HCT116 (cell line): ENCODE measurements at regions not wholly inside any gene's neighbourhood (a gene's known extent, or its start where the extent isn't known, plus 50 kb on each side); places are given as distances from the start of the nearest gene placed in this dataset.

Source experiments
- ATAC-seq: fragments of 200-7000 bp; cut with Tn5 transposase; 2 replicates; pipeline ENCODE4 v1.9.1; 2020; ENCODE audit warnings: mild to moderate bottlenecking, moderate library complexity
- BruUV-seq: library from RNA; stranded (reverse); fragments of 400-500 nt; replicated peaks from 2 replicates; lab custom pipeline; 2021; lab: Mats Ljungman, UMichigan
- CTCF ChIA-PET: fragments of 300-600 bp; sonication (Branson Sonifier 250); formaldehyde crosslinking; loops from one replicate; lab custom pipeline; 2021; ENCODE audit warnings: antibody characterized with exemption; lab: Charles Lee
- POLR2A ChIA-PET: fragments of 300-600, 350-600 bp; sonication (Branson Sonifier 250); formaldehyde crosslinking; loops from one replicate; lab custom pipeline; 2021; ENCODE audit warnings: antibody characterized with exemption; lab: Charles Lee
- RAD21 ChIA-PET, 2 experiments: fragments of 300-600 bp; sonication (Branson Sonifier 250); formaldehyde crosslinking; loops; one replicate each; lab custom pipeline; 2023; ENCODE audit warnings: low total read pairs in 2 of 2; ENCODE audit not compliant: uncharacterized antibody in 2 of 2, unreplicated experiment in 2 of 2, low non-redundant PET in 1 of 2; lab: Charles Lee
- DNase-seq: peaks from one replicate; pipeline ENCODE4 v3.0.0-alpha.2; 2010; ENCODE audit warnings: low read depth, low spot score
- H2AFZ ChIP-seq: fragments of 200-600 bp; shearing (Covaris generic), sonication (generic); 2 replicates; pipeline ENCODE4 v1.6.1; 2017; ENCODE audit warnings: low read depth, mixed run types, mixed read lengths, antibody characterized with exemption, low read length; ENCODE audit not compliant: poor library complexity, severe bottlenecking
- H3K27ac ChIP-seq: 2 replicates; pipeline ENCODE4 v1.5.1; 2012; ENCODE audit warnings: low read depth, low read length
- H3K27me3 ChIP-seq: fragments of 200-600 bp; sonication (generic); 2 replicates; pipeline ENCODE4 v1.6.1; 2016; ENCODE audit warnings: mixed run types, low read length, mixed read lengths; ENCODE audit not compliant: insufficient read depth
- H3K36me3 ChIP-seq, 2 experiments: fragments of 200-500 bp in 1 of 2; fragments of 200-600 bp in 1 of 2; sonication (Bioruptor generic) in 1 of 2; sonication (generic) in 1 of 2; 2 replicates each; pipeline versions ENCODE4 v1.5.1 to v1.6.1; 2014 to 2016; ENCODE audit warnings: low read length in 2 of 2, inconsistent platforms in 1 of 2, mixed read lengths in 1 of 2, mixed run types in 1 of 2; ENCODE audit not compliant: insufficient read depth in 2 of 2, control insufficient read depth in 1 of 2
- H3K4me1 ChIP-seq, 2 experiments: fragments of 200-600 bp in 1 of 2; sonication (generic) in 1 of 2; 2 replicates each; pipeline versions ENCODE4 v1.5.1 to v1.6.1; 2012 to 2017; ENCODE audit warnings: low read length in 2 of 2, inconsistent platforms in 1 of 2, mild to moderate bottlenecking in 1 of 2, mixed read lengths in 1 of 2, mixed run types in 1 of 2, moderate library complexity in 1 of 2; ENCODE audit not compliant: insufficient read depth in 2 of 2, control insufficient read depth in 1 of 2
- H3K4me2 ChIP-seq: fragments of 200-600 bp; sonication (generic); 2 replicates; pipeline ENCODE4 v1.6.1; 2017; ENCODE audit warnings: mixed run types, low read length, mixed read lengths
- H3K4me3 ChIP-seq, 2 experiments: fragments of 200-600 bp in 1 of 2; sonication (generic) in 1 of 2; replicated peaks in 1 of 2; 2 replicates each; pipeline ENCODE4 v1.5.1; 2011 to 2016; ENCODE audit warnings: low read length in 2 of 2, control low read depth in 1 of 2, low read depth in 1 of 2, mild to moderate bottlenecking in 1 of 2, mixed read lengths in 1 of 2, mixed run types in 1 of 2
- H3K79me2 ChIP-seq: fragments of 200-600 bp; sonication (generic); 2 replicates; pipeline ENCODE4 v1.6.1; 2017; ENCODE audit warnings: mild to moderate bottlenecking, mixed run types, low read length, moderate library complexity, mixed read lengths; ENCODE audit not compliant: insufficient read depth
- H3K9ac ChIP-seq: fragments of 200-600 bp; sonication (generic); 2 replicates; pipeline ENCODE4 v1.6.1; 2016; ENCODE audit warnings: low read length, mixed read lengths
- H3K9me2 ChIP-seq: fragments of 200-600 bp; sonication (generic), shearing (Covaris generic); 2 replicates; pipeline ENCODE4 v1.6.1; 2017; ENCODE audit warnings: mixed run types, mild to moderate bottlenecking, moderate library complexity; ENCODE audit not compliant: insufficient read depth
- H3K9me3 ChIP-seq, 2 experiments: fragments of 200-500 bp in 1 of 2; fragments of 200-600 bp in 1 of 2; sonication (Bioruptor generic) in 1 of 2; sonication (generic) in 1 of 2; 2 replicates each; pipeline ENCODE4 v1.6.1; 2014 to 2017; ENCODE audit warnings: low read length in 2 of 2, mixed read lengths in 2 of 2, inconsistent platforms in 1 of 2, low read depth in 1 of 2, mild to moderate bottlenecking in 1 of 2, mixed run types in 1 of 2, moderate library complexity in 1 of 2; ENCODE audit not compliant: control insufficient read depth in 1 of 2, insufficient read depth in 1 of 2
- H4K20me1 ChIP-seq: fragments of 200-600 bp; sonication (generic), shearing (Covaris generic); 2 replicates; pipeline ENCODE4 v1.6.1; 2017; ENCODE audit warnings: mixed run types, mild to moderate bottlenecking, moderate library complexity; ENCODE audit not compliant: insufficient read depth
- CEBPB ChIP-seq: IDR thresholded peaks from 2 replicates; pipeline ENCODE4 v1.6.1; 2012; ENCODE audit warnings: low read depth
- EZH2 ChIP-seq: fragments of 200-600 bp; sonication (generic); IDR thresholded peaks from 2 replicates; pipeline ENCODE4 v1.6.1; 2017; ENCODE audit warnings: antibody characterized with exemption, mixed run types
- FOSL1 ChIP-seq: IDR thresholded peaks from 2 replicates; pipeline ENCODE4 v1.6.1; 2012; ENCODE audit warnings: low read depth
- JUND ChIP-seq: IDR thresholded peaks from 2 replicates; pipeline ENCODE4 v1.6.1; 2012
- SIN3A ChIP-seq: IDR thresholded peaks from 2 replicates; pipeline ENCODE4 v1.6.1; 2012; ENCODE audit warnings: low read depth
- SP1 ChIP-seq: IDR thresholded peaks from 2 replicates; pipeline ENCODE4 v1.6.1; 2012; ENCODE audit warnings: low read depth
- SRF ChIP-seq: IDR thresholded peaks from 2 replicates; pipeline ENCODE4 v1.6.1; 2012; ENCODE audit warnings: low read depth
- TCF7L2 ChIP-seq: IDR thresholded peaks from 2 replicates; pipeline ENCODE4 v1.7.0; 2011; ENCODE audit warnings: borderline replicate concordance, inconsistent platforms; ENCODE audit not compliant: insufficient read depth, insufficient read length; ENCODE audit errors: extremely low read depth
- ZFX ChIP-seq: fragments of 450-650 bp; IDR thresholded peaks from 2 replicates; pipeline ENCODE4 v1.6.1; 2017
- intact Hi-C: fragments of 100-400 bp; cut with micrococcal nuclease; formaldehyde crosslinking; loops from 2 replicates; pipeline ENCODE4 v1.10.0; 2022
- TF ChIP-seq, protein P1 (sequence below), 3 experiments: fragments of 200-600 bp in 1 of 3; sonication (generic) in 1 of 3; IDR thresholded peaks in 2 of 3; conservative IDR thresholded peaks in 1 of 3; 2 replicates each; pipeline ENCODE4 v1.5.1; 2012 to 2017; ENCODE audit warnings: low read depth in 2 of 3, low read length in 2 of 3, antibody characterized with exemption in 1 of 3, borderline replicate concordance in 1 of 3, control low read depth in 1 of 3, mild to moderate bottlenecking in 1 of 3, mixed read lengths in 1 of 3, mixed run types in 1 of 3, moderate library complexity in 1 of 3; ENCODE audit not compliant: insufficient read depth in 1 of 3
- TF ChIP-seq, protein P2 (sequence below): IDR thresholded peaks from 2 replicates; pipeline ENCODE4 v1.6.1; 2012; ENCODE audit warnings: low read depth

DNA sequence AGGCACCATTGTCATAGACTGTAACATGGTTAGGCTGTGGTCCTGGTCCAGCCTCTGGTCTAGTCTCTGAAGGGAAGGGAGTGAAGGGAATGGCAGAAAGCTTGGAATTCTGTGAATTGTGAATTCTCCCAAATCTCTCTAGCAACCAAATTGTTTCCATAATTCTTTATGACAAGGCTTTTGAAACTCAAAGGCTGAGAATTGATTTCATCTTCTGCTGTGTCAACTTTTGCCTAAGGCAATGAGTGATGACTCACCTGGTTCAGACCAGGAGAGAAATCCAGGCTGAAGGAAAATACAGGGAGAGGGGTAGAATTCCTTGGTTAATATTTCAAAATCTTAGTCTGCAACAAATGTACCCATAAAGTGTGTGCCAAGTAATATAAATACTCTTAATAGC is 82.6 kb upstream of the ADPGK start:
- no TSS peak for BruUV-seq
- H3K9me3 ChIP-seq: no peaks in the 10 kb centered on the region
- no peak overlapping the region for H3K27ac ChIP-seq
- no peak overlapping the region for H3K4me2 ChIP-seq
- H3K4me3 ChIP-seq: no peak overlapping the region
- DNase-seq (no peak), ATAC-seq (no peak)
- peaks cover 34% of the 10 kb centered on the region; the same call in 1 of the 2 replicates for H3K27me3 ChIP-seq
- no peaks in the 10 kb centered on the region for H3K4me1 ChIP-seq
- H2AFZ ChIP-seq: no peak overlapping the region
- POLR2A ChIA-PET: no interaction called here
- H4K20me1 ChIP-seq: no peaks in the 10 kb centered on the region
- intact Hi-C loops: no loop called here
- TF ChIP-seq SIN3A (no peak), TCF7L2 (no peak), ZFX (no peak), FOSL1 (no peak), CEBPB (no peak), SRF (no peak), JUND (no peak), EZH2 (no peak), SP1 (no peak)
- TF ChIP-seq, protein P1, sequence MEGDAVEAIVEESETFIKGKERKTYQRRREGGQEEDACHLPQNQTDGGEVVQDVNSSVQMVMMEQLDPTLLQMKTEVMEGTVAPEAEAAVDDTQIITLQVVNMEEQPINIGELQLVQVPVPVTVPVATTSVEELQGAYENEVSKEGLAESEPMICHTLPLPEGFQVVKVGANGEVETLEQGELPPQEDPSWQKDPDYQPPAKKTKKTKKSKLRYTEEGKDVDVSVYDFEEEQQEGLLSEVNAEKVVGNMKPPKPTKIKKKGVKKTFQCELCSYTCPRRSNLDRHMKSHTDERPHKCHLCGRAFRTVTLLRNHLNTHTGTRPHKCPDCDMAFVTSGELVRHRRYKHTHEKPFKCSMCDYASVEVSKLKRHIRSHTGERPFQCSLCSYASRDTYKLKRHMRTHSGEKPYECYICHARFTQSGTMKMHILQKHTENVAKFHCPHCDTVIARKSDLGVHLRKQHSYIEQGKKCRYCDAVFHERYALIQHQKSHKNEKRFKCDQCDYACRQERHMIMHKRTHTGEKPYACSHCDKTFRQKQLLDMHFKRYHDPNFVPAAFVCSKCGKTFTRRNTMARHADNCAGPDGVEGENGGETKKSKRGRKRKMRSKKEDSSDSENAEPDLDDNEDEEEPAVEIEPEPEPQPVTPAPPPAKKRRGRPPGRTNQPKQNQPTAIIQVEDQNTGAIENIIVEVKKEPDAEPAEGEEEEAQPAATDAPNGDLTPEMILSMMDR (IDR thresholded peaks at IDR 0.05 in 2 of 3, conservative IDR thresholded peaks at IDR 0.05 in 1 of 3; ENCODE audit: borderline replicate concordance in 1 of 3, insufficient read depth in 1 of 3, low read depth in 2 of 3, low read length in 2 of 3): no peak
- TF ChIP-seq, protein P2, sequence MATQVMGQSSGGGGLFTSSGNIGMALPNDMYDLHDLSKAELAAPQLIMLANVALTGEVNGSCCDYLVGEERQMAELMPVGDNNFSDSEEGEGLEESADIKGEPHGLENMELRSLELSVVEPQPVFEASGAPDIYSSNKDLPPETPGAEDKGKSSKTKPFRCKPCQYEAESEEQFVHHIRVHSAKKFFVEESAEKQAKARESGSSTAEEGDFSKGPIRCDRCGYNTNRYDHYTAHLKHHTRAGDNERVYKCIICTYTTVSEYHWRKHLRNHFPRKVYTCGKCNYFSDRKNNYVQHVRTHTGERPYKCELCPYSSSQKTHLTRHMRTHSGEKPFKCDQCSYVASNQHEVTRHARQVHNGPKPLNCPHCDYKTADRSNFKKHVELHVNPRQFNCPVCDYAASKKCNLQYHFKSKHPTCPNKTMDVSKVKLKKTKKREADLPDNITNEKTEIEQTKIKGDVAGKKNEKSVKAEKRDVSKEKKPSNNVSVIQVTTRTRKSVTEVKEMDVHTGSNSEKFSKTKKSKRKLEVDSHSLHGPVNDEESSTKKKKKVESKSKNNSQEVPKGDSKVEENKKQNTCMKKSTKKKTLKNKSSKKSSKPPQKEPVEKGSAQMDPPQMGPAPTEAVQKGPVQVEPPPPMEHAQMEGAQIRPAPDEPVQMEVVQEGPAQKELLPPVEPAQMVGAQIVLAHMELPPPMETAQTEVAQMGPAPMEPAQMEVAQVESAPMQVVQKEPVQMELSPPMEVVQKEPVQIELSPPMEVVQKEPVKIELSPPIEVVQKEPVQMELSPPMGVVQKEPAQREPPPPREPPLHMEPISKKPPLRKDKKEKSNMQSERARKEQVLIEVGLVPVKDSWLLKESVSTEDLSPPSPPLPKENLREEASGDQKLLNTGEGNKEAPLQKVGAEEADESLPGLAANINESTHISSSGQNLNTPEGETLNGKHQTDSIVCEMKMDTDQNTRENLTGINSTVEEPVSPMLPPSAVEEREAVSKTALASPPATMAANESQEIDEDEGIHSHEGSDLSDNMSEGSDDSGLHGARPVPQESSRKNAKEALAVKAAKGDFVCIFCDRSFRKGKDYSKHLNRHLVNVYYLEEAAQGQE: no peak
- TF ChIP-seq, all 23 proteins: peak for 0
- H3K79me2 ChIP-seq: no peaks in the 10 kb centered on the region
- ChIA-PET RAD21 (no interaction called here), CTCF (no interaction called here)
- H3K9me2 ChIP-seq: no peaks in the 10 kb centered on the region
- no peak overlapping the region for H3K9ac ChIP-seq
- H3K36me3 ChIP-seq: no peaks in the 10 kb centered on the region
